ENCODE measurements at regions not wholly inside any gene's neighbourhood (a gene's known extent, or its start where the extent isn't known, plus 50 kb on each side); places are given as distances from the start of the nearest gene placed in this dataset.

- TF ChIP-seq, protein P1, sequence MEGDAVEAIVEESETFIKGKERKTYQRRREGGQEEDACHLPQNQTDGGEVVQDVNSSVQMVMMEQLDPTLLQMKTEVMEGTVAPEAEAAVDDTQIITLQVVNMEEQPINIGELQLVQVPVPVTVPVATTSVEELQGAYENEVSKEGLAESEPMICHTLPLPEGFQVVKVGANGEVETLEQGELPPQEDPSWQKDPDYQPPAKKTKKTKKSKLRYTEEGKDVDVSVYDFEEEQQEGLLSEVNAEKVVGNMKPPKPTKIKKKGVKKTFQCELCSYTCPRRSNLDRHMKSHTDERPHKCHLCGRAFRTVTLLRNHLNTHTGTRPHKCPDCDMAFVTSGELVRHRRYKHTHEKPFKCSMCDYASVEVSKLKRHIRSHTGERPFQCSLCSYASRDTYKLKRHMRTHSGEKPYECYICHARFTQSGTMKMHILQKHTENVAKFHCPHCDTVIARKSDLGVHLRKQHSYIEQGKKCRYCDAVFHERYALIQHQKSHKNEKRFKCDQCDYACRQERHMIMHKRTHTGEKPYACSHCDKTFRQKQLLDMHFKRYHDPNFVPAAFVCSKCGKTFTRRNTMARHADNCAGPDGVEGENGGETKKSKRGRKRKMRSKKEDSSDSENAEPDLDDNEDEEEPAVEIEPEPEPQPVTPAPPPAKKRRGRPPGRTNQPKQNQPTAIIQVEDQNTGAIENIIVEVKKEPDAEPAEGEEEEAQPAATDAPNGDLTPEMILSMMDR (IDR thresholded peaks at IDR 0.05) = no peak
- no peak for TF ChIP-seq POLR2A (IDR thresholded peaks at IDR 0.05)
- no peak for TF ChIP-seq POLR2AphosphoS5 (IDR thresholded peaks at IDR 0.05)
Observed at GRCh38 chr5:3411363-3411762, 184.3 kb upstream of the IRX1 start.
